ENCODE measurements at regions not wholly inside any gene's neighbourhood (a gene's known extent, or its start where the extent isn't known, plus 50 kb on each side); places are given as distances from the start of the nearest gene placed in this dataset.

- DNase-seq (ENCODE audit: low read depth in 1 of 2, low spot score in 1 of 2) (no peak), ATAC-seq (no peak), FAIRE-seq (no peak)
- WGBS (ENCODE audit: missing lambda C conversion rate), result 43% methylated on average over 18 of the region's 18 CpGs
- H3K9me3 ChIP-seq, result no peaks in the 10 kb centered on the region
- POLR2A ChIA-PET, result no interaction called here
- no peak overlapping the region for H3K4me2 ChIP-seq
- H3K27ac ChIP-seq, result no peak overlapping the region
- no peak overlapping the region for H3K4me3 ChIP-seq
- H3K4me1 ChIP-seq, result no peaks in the 10 kb centered on the region
- TF ChIP-seq ESRRA (IDR thresholded peaks at IDR 0.05; ENCODE audit: borderline replicate concordance, low read length) (no peak), PBX3 (IDR thresholded peaks at IDR 0.05) (no peak), NR3C1 (IDR thresholded peaks at IDR 0.05) (no peak), ZNF302 (CRISPR knock-in tag; IDR thresholded peaks at IDR 0.05) (no peak), MAFK (IDR thresholded peaks at IDR 0.05; ENCODE audit: partially characterized antibody) (no peak), HOXA7 (CRISPR knock-in tag; IDR thresholded peaks at IDR 0.05) (no peak), POLR2A (IDR thresholded peaks at IDR 0.05; ENCODE audit: low read length) (no peak), HEYL (CRISPR knock-in tag; IDR thresholded peaks at IDR 0.05) (no peak), HDAC2 (IDR thresholded peaks at IDR 0.05) (no peak), ATOH8 (CRISPR knock-in tag; IDR thresholded peaks at IDR 0.05; ENCODE audit: low read depth) (no peak), KDM1A (IDR thresholded peaks at IDR 0.05; ENCODE audit: low read depth) (no peak), HMGXB4 (CRISPR knock-in tag; IDR thresholded peaks at IDR 0.05; ENCODE audit: borderline replicate concordance) (no peak), MYC (IDR thresholded peaks at IDR 0.05; ENCODE audit: borderline replicate concordance, low read length) (no peak), BHLHE40 (IDR thresholded peaks at IDR 0.05; ENCODE audit: low read depth, low read length) (no peak)
- CTCF ChIA-PET, result interaction anchor here (1.5 kb wide), 1 partner anchor 81 kb away, joined by 3 read pairs; no protein-coding TSS in a partner anchor
These were observed 553.0 kb downstream of the NTRK3 start for GRCh38 chr15:87703327-87704111.

GRCh38 chr15:87702270-87702669 is 554.3 kb downstream of the NTRK3 start:
- ChIA-PET POLR2A (no interaction called here), CTCF (interaction anchor here (1.1 to 1.5 kb wide), 2 partner anchors 20 to 28 kb away, joined by 3 to 5 read pairs; no protein-coding TSS in a partner anchor)
- no peaks in the 10 kb centered on the region for H3K9me3 ChIP-seq
- 40% methylated on average over 4 of the region's 4 CpGs for WGBS (ENCODE audit: missing lambda C conversion rate)
- FAIRE-seq (no peak), ATAC-seq (no peak), DNase-seq (ENCODE audit: low read depth in 1 of 2, low spot score in 1 of 2) (no peak)
- no peak overlapping the region for H3K4me3 ChIP-seq
- H3K4me1 ChIP-seq, result no peaks in the 10 kb centered on the region
- no peak overlapping the region for H3K4me2 ChIP-seq
- no peak for TF ChIP-seq KDM5A (IDR thresholded peaks at IDR 0.05)
- no peak for TF ChIP-seq ELK1 (IDR thresholded peaks at IDR 0.05; ENCODE audit: low read depth, low read length)
- no peak for TF ChIP-seq MAZ (IDR thresholded peaks at IDR 0.05; ENCODE audit: borderline replicate concordance, low read depth, low read length)
- no peak for TF ChIP-seq CHD2 (IDR thresholded peaks at IDR 0.05; ENCODE audit: low read length, partially characterized antibody)
- TF ChIP-seq USF2 (IDR thresholded peaks at IDR 0.05), result no peak
- TF ChIP-seq ZNF302 (CRISPR knock-in tag; IDR thresholded peaks at IDR 0.05), result no peak
- TF ChIP-seq POLR2A (IDR thresholded peaks at IDR 0.05; ENCODE audit: low read length), result no peak
- TF ChIP-seq ZSCAN20 (CRISPR knock-in tag; IDR thresholded peaks at IDR 0.05), result no peak
- TF ChIP-seq E2F6 (IDR thresholded peaks at IDR 0.05; ENCODE audit: borderline replicate concordance, low read depth), result no peak
- no peak for TF ChIP-seq NPAS2 (CRISPR knock-in tag; IDR thresholded peaks at IDR 0.05; ENCODE audit: borderline replicate concordance)
- TF ChIP-seq POLR2AphosphoS2 (conservative IDR thresholded peaks at IDR 0.05; ENCODE audit: low read length), result no peak
- TF ChIP-seq RAD21 (conservative IDR thresholded peaks at IDR 0.05 in 1 of 2, IDR thresholded peaks at IDR 0.05 in 1 of 2), result no peak
- TF ChIP-seq SMC3 (IDR thresholded peaks at IDR 0.05), result no peak
- TF ChIP-seq HOXA7 (CRISPR knock-in tag; IDR thresholded peaks at IDR 0.05), result no peak
- no peak for TF ChIP-seq EHMT2 (IDR thresholded peaks at IDR 0.05; ENCODE audit: low read depth)
- no peak for TF ChIP-seq BHLHE40 (IDR thresholded peaks at IDR 0.05; ENCODE audit: low read depth, low read length)
- TF ChIP-seq EP300 (IDR thresholded peaks at IDR 0.05), result no peak
- no peak for TF ChIP-seq FOSB (CRISPR knock-in tag; IDR thresholded peaks at IDR 0.05)
- TF ChIP-seq PBX3 (IDR thresholded peaks at IDR 0.05), result no peak
- H3K27ac ChIP-seq, result no peak overlapping the region
